DOHH2 (cell line): ENCODE measurements at regions not wholly inside any gene's neighbourhood (a gene's known extent, or its start where the extent isn't known, plus 50 kb on each side); places are given as distances from the start of the nearest gene placed in this dataset.

Experiments
- H3F3A ChIP-seq: fragments of 200-600 bp; sonication (generic), shearing (Covaris generic); 2 replicates; pipeline ENCODE4 v1.6.0; 2016; ENCODE audit warnings: antibody characterized with exemption, mild to moderate bottlenecking; ENCODE audit not compliant: control insufficient read depth, insufficient read depth
- H3K27ac ChIP-seq: fragments of 200-600 bp; sonication (generic); 2 replicates; pipeline ENCODE4 v1.5.1; 2014; ENCODE audit warnings: low read depth, mild to moderate bottlenecking, low read length, moderate library complexity
- H3K27me3 ChIP-seq: fragments of 200-600 bp; sonication (generic); 2 replicates; pipeline ENCODE4 v1.6.1; 2014; ENCODE audit warnings: mild to moderate bottlenecking, low read length, mixed read lengths; ENCODE audit not compliant: control insufficient read depth
- H3K36me3 ChIP-seq: fragments of 200-600 bp; sonication (generic); 2 replicates; pipeline ENCODE4 v1.6.1; 2014; ENCODE audit warnings: mild to moderate bottlenecking, low read length, moderate library complexity, mixed read lengths; ENCODE audit not compliant: control insufficient read depth
- H3K4me1 ChIP-seq: fragments of 200-600 bp; sonication (generic); 2 replicates; pipeline ENCODE4 v1.6.1; 2014; ENCODE audit warnings: mild to moderate bottlenecking, low read length, mixed read lengths; ENCODE audit not compliant: control insufficient read depth
- H3K4me2 ChIP-seq: fragments of 200-600 bp; sonication (generic); 2 replicates; pipeline ENCODE4 v1.6.0; 2014; ENCODE audit warnings: mild to moderate bottlenecking, low read length, moderate library complexity
- H3K4me3 ChIP-seq: fragments of 200-600 bp; sonication (generic); 2 replicates; pipeline ENCODE4 v1.5.1; 2014; ENCODE audit warnings: mild to moderate bottlenecking, low read length, mixed read lengths
- H3K79me2 ChIP-seq: fragments of 200-600 bp; sonication (generic); 2 replicates; pipeline ENCODE4 v1.6.1; 2014; ENCODE audit warnings: mild to moderate bottlenecking, low read length, mixed read lengths; ENCODE audit not compliant: control insufficient read depth
- H3K9me2 ChIP-seq: fragments of 200-600 bp; sonication (generic); replicated peaks from 2 replicates; pipeline ENCODE4 v1.6.1; 2014; ENCODE audit warnings: mild to moderate bottlenecking, low read length, mixed read lengths; ENCODE audit not compliant: control insufficient read depth
- H3K9me3 ChIP-seq: fragments of 200-600 bp; sonication (generic); 2 replicates; pipeline ENCODE4 v1.6.1; 2014; ENCODE audit warnings: antibody characterized with exemption, low read length, mixed read lengths; ENCODE audit not compliant: control insufficient read depth, insufficient read depth
- H4K20me1 ChIP-seq: fragments of 200-600 bp; sonication (generic); 2 replicates; pipeline ENCODE4 v1.6.0; 2014; ENCODE audit warnings: low read depth, mild to moderate bottlenecking, antibody characterized with exemption, low read length, moderate library complexity; ENCODE audit not compliant: control insufficient read depth, insufficient read depth
- EZH2phosphoT487 ChIP-seq: fragments of 200-600 bp; sonication (generic); IDR thresholded peaks from 2 replicates; pipeline ENCODE4 v1.6.1; 2017; ENCODE audit warnings: borderline replicate concordance, mild to moderate bottlenecking, antibody characterized with exemption, low read length, moderate library complexity, mixed read lengths
- TF ChIP-seq, protein P1 (sequence below): fragments of 200-600 bp; sonication (generic); IDR thresholded peaks from one replicate; pipeline ENCODE4 v1.5.1; 2014; ENCODE audit warnings: antibody characterized with exemption, mild to moderate bottlenecking, low read depth, low read length; ENCODE audit not compliant: poor library complexity, severe bottlenecking

GRCh38 chr7:8314566-8314965, 52.6 kb upstream of the ICA1 start:
- Histone ChIP-seq H3K27ac (no peak overlapping the region), H3K79me2 (no peaks in the 10 kb centered on the region), H3K36me3 (no peaks in the 10 kb centered on the region), H4K20me1 (no peaks in the 10 kb centered on the region), H3K4me2 (no peak overlapping the region), H3K27me3 (no peaks in the 10 kb centered on the region), H3K4me1 (no peaks in the 10 kb centered on the region), H3K9me3 (no peaks in the 10 kb centered on the region), H3K9me2 (no peaks in the 10 kb centered on the region), H3K4me3 (no peak overlapping the region), H3F3A (no peaks in the 10 kb centered on the region)
- TF ChIP-seq, protein P1, sequence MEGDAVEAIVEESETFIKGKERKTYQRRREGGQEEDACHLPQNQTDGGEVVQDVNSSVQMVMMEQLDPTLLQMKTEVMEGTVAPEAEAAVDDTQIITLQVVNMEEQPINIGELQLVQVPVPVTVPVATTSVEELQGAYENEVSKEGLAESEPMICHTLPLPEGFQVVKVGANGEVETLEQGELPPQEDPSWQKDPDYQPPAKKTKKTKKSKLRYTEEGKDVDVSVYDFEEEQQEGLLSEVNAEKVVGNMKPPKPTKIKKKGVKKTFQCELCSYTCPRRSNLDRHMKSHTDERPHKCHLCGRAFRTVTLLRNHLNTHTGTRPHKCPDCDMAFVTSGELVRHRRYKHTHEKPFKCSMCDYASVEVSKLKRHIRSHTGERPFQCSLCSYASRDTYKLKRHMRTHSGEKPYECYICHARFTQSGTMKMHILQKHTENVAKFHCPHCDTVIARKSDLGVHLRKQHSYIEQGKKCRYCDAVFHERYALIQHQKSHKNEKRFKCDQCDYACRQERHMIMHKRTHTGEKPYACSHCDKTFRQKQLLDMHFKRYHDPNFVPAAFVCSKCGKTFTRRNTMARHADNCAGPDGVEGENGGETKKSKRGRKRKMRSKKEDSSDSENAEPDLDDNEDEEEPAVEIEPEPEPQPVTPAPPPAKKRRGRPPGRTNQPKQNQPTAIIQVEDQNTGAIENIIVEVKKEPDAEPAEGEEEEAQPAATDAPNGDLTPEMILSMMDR, result no peak
- no peak for TF ChIP-seq EZH2phosphoT487

DNA sequence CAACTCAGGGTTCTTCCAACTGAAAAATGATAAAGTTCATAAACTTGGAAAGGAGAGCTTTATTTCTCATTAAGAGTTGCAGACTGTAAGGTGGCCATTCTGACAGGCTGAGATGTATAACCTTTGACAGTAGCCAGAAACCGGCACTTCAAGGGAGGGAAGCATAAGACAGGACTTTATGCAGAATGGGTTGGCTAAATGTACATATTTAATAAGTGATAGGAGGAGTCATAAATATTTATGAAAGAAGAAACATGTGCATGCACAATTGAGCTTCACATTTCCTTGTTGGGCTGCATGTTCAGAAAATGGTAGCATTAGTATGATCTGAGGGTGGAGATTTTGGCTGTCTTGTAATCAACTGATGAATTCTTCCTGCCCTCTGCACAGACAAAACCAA, 57.1 kb upstream of the ICA1 start:
- H3K9me2 ChIP-seq, result no peaks in the 10 kb centered on the region
- no peaks in the 10 kb centered on the region for H3K9me3 ChIP-seq
- no peaks in the 10 kb centered on the region for H3K4me1 ChIP-seq
- H3K4me2 ChIP-seq, result no peak overlapping the region
- H4K20me1 ChIP-seq, result no peaks in the 10 kb centered on the region
- no peak overlapping the region for H3K27ac ChIP-seq
- H3K27me3 ChIP-seq, result no peaks in the 10 kb centered on the region
- no peak overlapping the region for H3K4me3 ChIP-seq
- no peaks in the 10 kb centered on the region for H3K79me2 ChIP-seq
- H3F3A ChIP-seq, result no peaks in the 10 kb centered on the region
- TF ChIP-seq EZH2phosphoT487, result no peak
- TF ChIP-seq, protein P1, result no peak
- no peaks in the 10 kb centered on the region for H3K36me3 ChIP-seq

- no peaks in the 10 kb centered on the region for H4K20me1 ChIP-seq
- no peaks in the 10 kb centered on the region for H3K9me2 ChIP-seq
- no peak overlapping the region for H3K27ac ChIP-seq
- no peaks in the 10 kb centered on the region for H3K79me2 ChIP-seq
- no peaks in the 10 kb centered on the region for H3K36me3 ChIP-seq
- H3K4me3 ChIP-seq, result no peak overlapping the region
- H3F3A ChIP-seq, result no peaks in the 10 kb centered on the region
- TF ChIP-seq, protein P1, result no peak
- no peak for TF ChIP-seq EZH2phosphoT487
- H3K4me2 ChIP-seq, result no peak overlapping the region
- no peaks in the 10 kb centered on the region for H3K27me3 ChIP-seq
- H3K9me3 ChIP-seq, result no peaks in the 10 kb centered on the region
- H3K4me1 ChIP-seq, result no peaks in the 10 kb centered on the region
Observed at GRCh38 chr7:8320174-8320573, 58.2 kb upstream of the ICA1 start.

- Histone ChIP-seq H3K9me2 (no peaks in the 10 kb centered on the region), H3K36me3 (no peaks in the 10 kb centered on the region), H3K27ac (no peak overlapping the region), H3K4me1 (no peaks in the 10 kb centered on the region), H3K4me2 (no peak overlapping the region), H3F3A (no peaks in the 10 kb centered on the region), H4K20me1 (no peaks in the 10 kb centered on the region), H3K9me3 (no peaks in the 10 kb centered on the region), H3K27me3 (no peaks in the 10 kb centered on the region), H3K79me2 (no peaks in the 10 kb centered on the region), H3K4me3 (no peak overlapping the region)
- no peak for TF ChIP-seq EZH2phosphoT487
- TF ChIP-seq, protein P1, result no peak
Observed at GRCh38 chr7:8321312-8321711, 59.3 kb upstream of the ICA1 start.
